ES-I3 (cell line): ENCODE measurements at regions not wholly inside any gene's neighbourhood (a gene's known extent, or its start where the extent isn't known, plus 50 kb on each side); places are given as distances from the start of the nearest gene placed in this dataset.

Experiments
- H3K36me3 ChIP-seq: 2 replicates; pipeline ENCODE4 v1.6.1; 2013; ENCODE audit warnings: mild to moderate bottlenecking, low read length, control low read depth, moderate library complexity; ENCODE audit not compliant: insufficient read depth
- H3K4me1 ChIP-seq: 2 replicates; pipeline ENCODE4 v1.6.1; 2013; ENCODE audit warnings: mild to moderate bottlenecking, control low read depth, low read length; ENCODE audit not compliant: insufficient read depth
- H3K9ac ChIP-seq: 2 replicates; pipeline ENCODE4 v1.6.1; 2013; ENCODE audit warnings: low read depth, mild to moderate bottlenecking, low read length, moderate library complexity
- H3K9me3 ChIP-seq: 2 replicates; pipeline ENCODE4 v1.6.1; 2013; ENCODE audit warnings: mild to moderate bottlenecking, low read length, moderate library complexity; ENCODE audit not compliant: control insufficient read depth, insufficient read depth

GRCh38 chr13:34277936-34278335, 460.0 kb downstream of the RFC3 start:
- Histone ChIP-seq H3K9me3 (peaks cover 4% of the 10 kb centered on the region; the same call in 1 of the 2 replicates), H3K9ac (no peak overlapping the region), H3K36me3 (no peaks in the 10 kb centered on the region), H3K4me1 (no peaks in the 10 kb centered on the region)

- H3K36me3 ChIP-seq = no peaks in the 10 kb centered on the region
- no peaks in the 10 kb centered on the region for H3K4me1 ChIP-seq
Observed at GRCh38 chr13:34278780-34279179, 460.8 kb downstream of the RFC3 start.

GRCh38 chr13:34290661-34291060, 472.7 kb downstream of the RFC3 start:
- Histone ChIP-seq H3K4me1 (no peaks in the 10 kb centered on the region), H3K9me3 (no peaks in the 10 kb centered on the region), H3K36me3 (no peaks in the 10 kb centered on the region), H3K9ac (no peak overlapping the region)

More at GRCh38 chr13:34278780-34279179, 460.8 kb downstream of the RFC3 start:
- no peak overlapping the region for H3K9ac ChIP-seq
- H3K9me3 ChIP-seq = peaks cover 4% of the 10 kb centered on the region; the same call in 1 of the 2 replicates

GRCh38 chr13:34294483-34295129, 476.7 kb downstream of the RFC3 start:
- H3K9ac ChIP-seq = no peak overlapping the region
- no peaks in the 10 kb centered on the region for H3K4me1 ChIP-seq
- H3K36me3 ChIP-seq = no peaks in the 10 kb centered on the region
- H3K9me3 ChIP-seq = no peaks in the 10 kb centered on the region

- H3K36me3 ChIP-seq = no peaks in the 10 kb centered on the region
- H3K9ac ChIP-seq = no peak overlapping the region
- no peaks in the 10 kb centered on the region for H3K9me3 ChIP-seq
- H3K4me1 ChIP-seq = no peaks in the 10 kb centered on the region
Observed at GRCh38 chr13:34300559-34300958, 482.6 kb downstream of the RFC3 start.

- H3K4me1 ChIP-seq = no peaks in the 10 kb centered on the region
- no peaks in the 10 kb centered on the region for H3K36me3 ChIP-seq
- no peaks in the 10 kb centered on the region for H3K9me3 ChIP-seq
- no peak overlapping the region for H3K9ac ChIP-seq
Observed at GRCh38 chr13:34302596-34302995, 484.6 kb downstream of the RFC3 start.

GRCh38 chr13:34303346-34303745, 485.4 kb downstream of the RFC3 start:
- Histone ChIP-seq H3K36me3 (no peaks in the 10 kb centered on the region), H3K4me1 (no peaks in the 10 kb centered on the region), H3K9ac (no peak overlapping the region), H3K9me3 (no peaks in the 10 kb centered on the region)

GRCh38 chr13:34307607-34308006, 489.7 kb downstream of the RFC3 start:
- Histone ChIP-seq H3K4me1 (no peaks in the 10 kb centered on the region), H3K9ac (no peak overlapping the region), H3K9me3 (no peaks in the 10 kb centered on the region), H3K36me3 (no peaks in the 10 kb centered on the region)

GRCh38 chr13:34308725-34309124, 490.8 kb downstream of the RFC3 start:
- Histone ChIP-seq H3K9ac (no peak overlapping the region), H3K4me1 (no peaks in the 10 kb centered on the region), H3K36me3 (no peaks in the 10 kb centered on the region), H3K9me3 (no peaks in the 10 kb centered on the region)

GRCh38 chr13:34310539-34310938, 492.6 kb downstream of the RFC3 start:
- no peak overlapping the region for H3K9ac ChIP-seq
- no peaks in the 10 kb centered on the region for H3K4me1 ChIP-seq
- no peaks in the 10 kb centered on the region for H3K36me3 ChIP-seq

GRCh38 chr13:34311251-34311650, 493.3 kb downstream of the RFC3 start:
- Histone ChIP-seq H3K4me1 (no peaks in the 10 kb centered on the region), H3K9ac (no peak overlapping the region), H3K9me3 (no peaks in the 10 kb centered on the region), H3K36me3 (no peaks in the 10 kb centered on the region)

More at GRCh38 chr13:34310539-34310938, 492.6 kb downstream of the RFC3 start:
- no peaks in the 10 kb centered on the region for H3K9me3 ChIP-seq

- no peak overlapping the region for H3K9ac ChIP-seq
- H3K36me3 ChIP-seq = no peaks in the 10 kb centered on the region
- no peaks in the 10 kb centered on the region for H3K4me1 ChIP-seq
- H3K9me3 ChIP-seq = no peaks in the 10 kb centered on the region
Observed at GRCh38 chr13:34312578-34312977, 494.6 kb downstream of the RFC3 start.

- H3K36me3 ChIP-seq = no peaks in the 10 kb centered on the region
- no peak overlapping the region for H3K9ac ChIP-seq
- H3K9me3 ChIP-seq = no peaks in the 10 kb centered on the region
- no peaks in the 10 kb centered on the region for H3K4me1 ChIP-seq
Observed at GRCh38 chr13:34320084-34320483, 502.1 kb downstream of the RFC3 start.

GRCh38 chr13:34322014-34322742, 504.2 kb downstream of the RFC3 start:
- no peaks in the 10 kb centered on the region for H3K4me1 ChIP-seq
- H3K9me3 ChIP-seq = no peaks in the 10 kb centered on the region
- H3K9ac ChIP-seq = no peak overlapping the region
- no peaks in the 10 kb centered on the region for H3K36me3 ChIP-seq

- H3K9me3 ChIP-seq = no peaks in the 10 kb centered on the region
- no peak overlapping the region for H3K9ac ChIP-seq
- H3K36me3 ChIP-seq = no peaks in the 10 kb centered on the region
- no peaks in the 10 kb centered on the region for H3K4me1 ChIP-seq
Observed at GRCh38 chr13:34322743-34323074, 504.8 kb downstream of the RFC3 start.
